Smooth muscle cell (in vitro differentiated cells): ENCODE measurements at regions not wholly inside any gene's neighbourhood (a gene's known extent, or its start where the extent isn't known, plus 50 kb on each side); places are given as distances from the start of the nearest gene placed in this dataset.

Source experiments
- DNase-seq: peaks from one replicate; lab custom pipeline; 2025; ENCODE audit not compliant: unreplicated experiment; lab: John Stamatoyannopoulos, UW
- H2AFZ ChIP-seq: fragments of 200-600 bp; sonication (generic); 2 replicates; pipeline ENCODE4 v1.6.0; 2016; ENCODE audit warnings: antibody characterized with exemption, low read depth, mild to moderate bottlenecking
- H3F3A ChIP-seq: fragments of 200-600 bp; sonication (generic); 2 replicates; pipeline ENCODE4 v1.6.0; 2017; ENCODE audit warnings: antibody characterized with exemption, low read depth
- H3K27ac ChIP-seq: fragments of 200-600 bp; sonication (generic); 2 replicates; pipeline ENCODE4 v1.5.1; 2016; ENCODE audit warnings: low read depth, mild to moderate bottlenecking
- H3K27me3 ChIP-seq: fragments of 200-600 bp; sonication (generic); 2 replicates; pipeline ENCODE4 v1.6.1; 2016; ENCODE audit warnings: low read depth, mild to moderate bottlenecking
- H3K36me3 ChIP-seq: fragments of 200-600 bp; sonication (generic); 2 replicates; pipeline ENCODE4 v1.5.1; 2016; ENCODE audit warnings: low read depth
- H3K4me1 ChIP-seq: fragments of 200-600 bp; sonication (generic); 2 replicates; pipeline ENCODE4 v1.5.1; 2016; ENCODE audit warnings: low read depth
- H3K4me2 ChIP-seq: fragments of 200-600 bp; sonication (generic); 2 replicates; pipeline ENCODE4 v1.6.0; 2016; ENCODE audit warnings: mild to moderate bottlenecking
- H3K4me3 ChIP-seq: fragments of 200-600 bp; sonication (generic); 2 replicates; pipeline ENCODE4 v1.5.1; 2016; ENCODE audit warnings: mild to moderate bottlenecking
- H3K79me2 ChIP-seq: fragments of 200-600 bp; sonication (generic); 2 replicates; pipeline ENCODE4 v1.6.0; 2016; ENCODE audit warnings: low read depth, mild to moderate bottlenecking
- H3K9ac ChIP-seq: fragments of 200-600 bp; sonication (generic); 2 replicates; pipeline ENCODE4 v1.6.0; 2016; ENCODE audit warnings: low read depth
- H3K9me3 ChIP-seq: fragments of 200-600 bp; sonication (generic); replicated peaks from 2 replicates; pipeline ENCODE4 v1.5.1; 2016; ENCODE audit warnings: low read depth
- H4K20me1 ChIP-seq: fragments of 200-600 bp; sonication (generic); 2 replicates; pipeline ENCODE4 v1.6.0; 2016; ENCODE audit warnings: low read depth
- whole genome bisulfite sequencing: methylation state at CpG from one replicate; pipeline ENCODE4 v1.1.7; 2016; ENCODE audit warnings: low lambda C conversion rate; 5-methylcytosine and 5-hydroxymethylcytosine counted together
- TF ChIP-seq, protein P1 (sequence below): fragments of 200-600 bp; sonication (generic); IDR thresholded peaks from 2 replicates; pipeline ENCODE4 v1.5.1; 2017; ENCODE audit warnings: borderline replicate concordance, mild to moderate bottlenecking, antibody characterized with exemption; ENCODE audit not compliant: insufficient read depth, poor library complexity, severe bottlenecking

GRCh38 chr2:49767316-49767715 lies 613.0 kb upstream of the FSHR start:
- no peak for DNase-seq
- Histone ChIP-seq H3K36me3 (no peaks in the 10 kb centered on the region), H3K4me3 (no peak overlapping the region), H3K4me2 (no peak overlapping the region), H3K27ac (peak overlapping the region; percentile 9), H3K4me1 (no peaks in the 10 kb centered on the region), H3F3A (no peaks in the 10 kb centered on the region), H3K27me3 (no peaks in the 10 kb centered on the region), H2AFZ (peak overlapping the region; percentile 38), H4K20me1 (no peaks in the 10 kb centered on the region), H3K9me3 (no peaks in the 10 kb centered on the region), H3K9ac (no peak overlapping the region), H3K79me2 (no peaks in the 10 kb centered on the region)
- 42% methylated on average over 3 of the region's 3 CpGs for WGBS
- TF ChIP-seq, protein P1, sequence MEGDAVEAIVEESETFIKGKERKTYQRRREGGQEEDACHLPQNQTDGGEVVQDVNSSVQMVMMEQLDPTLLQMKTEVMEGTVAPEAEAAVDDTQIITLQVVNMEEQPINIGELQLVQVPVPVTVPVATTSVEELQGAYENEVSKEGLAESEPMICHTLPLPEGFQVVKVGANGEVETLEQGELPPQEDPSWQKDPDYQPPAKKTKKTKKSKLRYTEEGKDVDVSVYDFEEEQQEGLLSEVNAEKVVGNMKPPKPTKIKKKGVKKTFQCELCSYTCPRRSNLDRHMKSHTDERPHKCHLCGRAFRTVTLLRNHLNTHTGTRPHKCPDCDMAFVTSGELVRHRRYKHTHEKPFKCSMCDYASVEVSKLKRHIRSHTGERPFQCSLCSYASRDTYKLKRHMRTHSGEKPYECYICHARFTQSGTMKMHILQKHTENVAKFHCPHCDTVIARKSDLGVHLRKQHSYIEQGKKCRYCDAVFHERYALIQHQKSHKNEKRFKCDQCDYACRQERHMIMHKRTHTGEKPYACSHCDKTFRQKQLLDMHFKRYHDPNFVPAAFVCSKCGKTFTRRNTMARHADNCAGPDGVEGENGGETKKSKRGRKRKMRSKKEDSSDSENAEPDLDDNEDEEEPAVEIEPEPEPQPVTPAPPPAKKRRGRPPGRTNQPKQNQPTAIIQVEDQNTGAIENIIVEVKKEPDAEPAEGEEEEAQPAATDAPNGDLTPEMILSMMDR = no peak

DNA sequence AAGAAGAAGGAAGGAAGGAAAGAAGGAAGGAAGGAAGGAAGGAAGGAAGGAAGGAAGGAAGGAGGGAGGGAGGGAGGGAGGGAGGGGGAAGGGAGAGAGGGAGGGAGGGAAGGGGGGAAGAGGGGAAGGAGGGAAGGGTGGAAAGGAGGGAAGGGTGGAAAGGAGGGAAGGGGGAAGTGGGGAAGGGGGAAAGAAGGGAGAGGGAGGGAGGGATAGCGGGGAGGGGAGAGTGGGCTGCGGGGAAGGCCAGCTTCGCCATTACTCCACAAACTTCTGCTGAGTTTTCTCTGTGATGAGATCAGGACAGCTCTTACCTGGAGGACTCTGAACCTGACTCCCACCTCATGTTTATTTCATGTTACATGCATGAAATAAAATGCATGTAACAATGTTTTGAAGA lies 601.5 kb upstream of the FSHR start:
- H3F3A ChIP-seq = no peaks in the 10 kb centered on the region
- DNase-seq = no peak
- H3K4me3 ChIP-seq = no peak overlapping the region

DNA sequence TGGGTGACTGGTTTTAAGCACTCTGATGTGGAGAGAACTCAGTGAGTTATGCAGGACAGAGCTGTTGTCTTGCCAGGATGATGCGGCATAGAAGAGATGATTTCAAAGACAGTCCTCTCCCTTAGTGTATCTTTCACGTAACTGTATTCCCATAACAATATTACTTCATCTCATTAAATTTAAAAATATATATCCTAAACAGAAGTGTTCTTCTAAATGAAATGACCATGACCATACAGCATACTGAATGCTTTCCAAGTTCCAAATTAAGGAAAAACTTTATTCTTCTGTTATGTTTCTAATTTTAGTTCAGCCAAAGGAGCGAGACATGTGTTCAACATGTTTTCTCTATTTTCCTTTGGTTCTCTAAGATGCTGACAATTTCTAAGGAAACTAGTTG lies 600.1 kb upstream of the FSHR start:
- Histone ChIP-seq H2AFZ (no peak overlapping the region), H3K9me3 (no peaks in the 10 kb centered on the region), H3K27ac (no peak overlapping the region), H3K4me1 (no peaks in the 10 kb centered on the region), H3K36me3 (no peaks in the 10 kb centered on the region), H4K20me1 (no peaks in the 10 kb centered on the region), H3F3A (no peaks in the 10 kb centered on the region), H3K4me2 (no peak overlapping the region), H3K27me3 (no peaks in the 10 kb centered on the region), H3K79me2 (no peaks in the 10 kb centered on the region), H3K4me3 (no peak overlapping the region), H3K9ac (no peak overlapping the region)
- TF ChIP-seq, protein P1 = no peak
- WGBS = 88% methylated on average over 3 of the region's 3 CpGs
- DNase-seq = no peak

More for the DNA sequence above, 601.5 kb upstream of the FSHR start:
- 89% methylated on average over 3 of the region's 3 CpGs for WGBS
- H3K4me2 ChIP-seq = no peak overlapping the region
- no peaks in the 10 kb centered on the region for H4K20me1 ChIP-seq
- no peaks in the 10 kb centered on the region for H3K4me1 ChIP-seq
- H3K36me3 ChIP-seq = no peaks in the 10 kb centered on the region
- TF ChIP-seq, protein P1 = no peak
- no peak overlapping the region for H2AFZ ChIP-seq
- H3K9me3 ChIP-seq = no peaks in the 10 kb centered on the region
- H3K9ac ChIP-seq = no peak overlapping the region
- no peaks in the 10 kb centered on the region for H3K27me3 ChIP-seq
- H3K79me2 ChIP-seq = no peaks in the 10 kb centered on the region
- H3K27ac ChIP-seq = no peak overlapping the region

- H4K20me1 ChIP-seq = no peaks in the 10 kb centered on the region
- DNase-seq = no peak
- H3K79me2 ChIP-seq = no peaks in the 10 kb centered on the region
- no peak overlapping the region for H3K9ac ChIP-seq
- no peaks in the 10 kb centered on the region for H3F3A ChIP-seq
- no peaks in the 10 kb centered on the region for H3K27me3 ChIP-seq
- TF ChIP-seq, protein P1 = no peak
- H3K36me3 ChIP-seq = no peaks in the 10 kb centered on the region
- no peak overlapping the region for H3K4me2 ChIP-seq
- no peak overlapping the region for H3K27ac ChIP-seq
- no peaks in the 10 kb centered on the region for H3K9me3 ChIP-seq
- no peaks in the 10 kb centered on the region for H3K4me1 ChIP-seq
- WGBS = 22% methylated on average over 8 of the region's 8 CpGs
- no peak overlapping the region for H2AFZ ChIP-seq
- H3K4me3 ChIP-seq = no peak overlapping the region
These were observed 599.1 kb upstream of the FSHR start for GRCh38 chr2:49753344-49753985.
